Anterior cingulate cortex (tissue), 58 donors: ENCODE measurements at regions not wholly inside any gene's neighbourhood (a gene's known extent, or its start where the extent isn't known, plus 50 kb on each side); places are given as distances from the start of the nearest gene placed in this dataset.

ENCODE experiments used
- DNase-seq, 58 donors: peaks; one replicate each; lab custom pipeline; 2025; lab: John Stamatoyannopoulos, UW

DNA sequence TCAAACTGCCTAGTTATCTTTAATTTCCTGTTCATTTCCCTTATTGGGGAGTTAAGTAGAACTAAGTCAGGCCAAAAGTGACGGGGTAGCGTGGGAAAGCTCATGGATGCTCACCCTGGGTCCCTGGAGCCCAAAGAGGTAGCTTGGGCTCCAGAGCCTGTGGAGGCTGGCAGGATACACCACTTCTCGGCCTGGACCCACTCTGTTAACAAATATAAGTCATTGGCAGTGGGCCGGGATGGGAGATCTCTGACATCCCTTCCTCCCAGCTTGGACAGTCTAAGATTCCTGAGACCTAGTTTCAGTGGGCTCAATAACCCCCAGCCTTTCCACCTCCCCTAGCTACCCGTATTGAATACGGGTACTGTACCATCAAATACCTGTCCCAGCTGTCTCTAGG is 106.1 kb downstream of the EFNB1 start:
- no peak for DNase-seq

DNA sequence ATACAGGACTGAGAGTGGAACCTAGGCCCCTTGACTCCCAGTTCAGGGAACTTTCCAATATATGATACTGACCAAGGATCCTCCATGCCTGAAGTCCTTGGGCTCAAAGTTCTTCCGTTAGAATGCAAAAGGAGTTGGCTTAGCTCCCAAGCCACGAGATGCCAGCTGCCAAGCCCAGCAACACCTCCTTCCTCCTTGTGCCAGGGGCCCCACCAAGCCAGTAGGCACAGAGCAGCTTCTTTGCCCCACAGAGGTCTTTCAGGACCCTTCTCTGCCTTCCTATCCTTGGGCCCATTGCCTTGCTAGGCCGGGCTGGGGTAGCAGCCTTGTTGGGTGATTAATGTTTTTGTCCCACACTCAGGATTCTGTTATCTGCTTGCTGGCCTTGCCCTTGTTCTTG is 105.6 kb downstream of the EFNB1 start:
- DNase-seq: no peak

DNA sequence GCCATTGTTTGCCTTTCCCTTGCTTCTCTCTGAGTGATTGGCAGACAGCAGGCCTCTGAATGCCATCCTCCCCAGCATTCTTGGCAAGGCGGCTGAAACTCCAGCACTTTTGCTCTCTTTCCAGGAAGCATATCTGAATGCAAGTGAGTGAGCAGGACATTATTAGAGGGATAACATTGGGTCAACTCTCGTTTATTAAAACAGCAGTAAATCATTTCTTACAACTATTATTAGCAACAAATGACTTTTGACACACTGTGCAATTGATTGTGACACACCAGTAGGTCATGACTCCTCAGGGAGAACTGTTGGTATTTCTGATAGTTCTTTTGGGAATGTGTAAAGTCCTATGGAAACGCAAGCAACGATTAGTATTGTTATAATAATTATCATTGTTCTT is 103.8 kb downstream of the EFNB1 start:
- DNase-seq: no peak

DNA sequence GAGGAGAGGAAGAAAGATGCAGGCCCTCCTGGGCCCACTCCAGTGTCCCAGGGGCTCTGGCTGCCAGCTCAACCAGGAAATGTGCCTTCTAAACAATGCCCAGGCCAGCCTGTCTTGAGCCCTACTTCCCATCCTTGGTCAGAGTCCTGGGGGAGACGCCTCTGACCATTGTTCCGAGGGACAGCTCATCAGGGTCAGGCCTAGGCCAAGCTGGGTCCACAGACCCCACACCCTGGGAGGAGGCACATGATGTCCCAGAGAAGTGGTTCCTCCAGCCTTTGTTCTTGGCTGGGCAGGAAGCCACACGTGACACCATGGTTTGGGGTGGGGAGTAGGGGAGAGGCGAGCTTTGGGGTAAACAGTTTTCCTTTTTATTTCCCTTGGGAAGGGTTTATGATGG is 102.5 kb downstream of the EFNB1 start:
- no peak for DNase-seq

DNA sequence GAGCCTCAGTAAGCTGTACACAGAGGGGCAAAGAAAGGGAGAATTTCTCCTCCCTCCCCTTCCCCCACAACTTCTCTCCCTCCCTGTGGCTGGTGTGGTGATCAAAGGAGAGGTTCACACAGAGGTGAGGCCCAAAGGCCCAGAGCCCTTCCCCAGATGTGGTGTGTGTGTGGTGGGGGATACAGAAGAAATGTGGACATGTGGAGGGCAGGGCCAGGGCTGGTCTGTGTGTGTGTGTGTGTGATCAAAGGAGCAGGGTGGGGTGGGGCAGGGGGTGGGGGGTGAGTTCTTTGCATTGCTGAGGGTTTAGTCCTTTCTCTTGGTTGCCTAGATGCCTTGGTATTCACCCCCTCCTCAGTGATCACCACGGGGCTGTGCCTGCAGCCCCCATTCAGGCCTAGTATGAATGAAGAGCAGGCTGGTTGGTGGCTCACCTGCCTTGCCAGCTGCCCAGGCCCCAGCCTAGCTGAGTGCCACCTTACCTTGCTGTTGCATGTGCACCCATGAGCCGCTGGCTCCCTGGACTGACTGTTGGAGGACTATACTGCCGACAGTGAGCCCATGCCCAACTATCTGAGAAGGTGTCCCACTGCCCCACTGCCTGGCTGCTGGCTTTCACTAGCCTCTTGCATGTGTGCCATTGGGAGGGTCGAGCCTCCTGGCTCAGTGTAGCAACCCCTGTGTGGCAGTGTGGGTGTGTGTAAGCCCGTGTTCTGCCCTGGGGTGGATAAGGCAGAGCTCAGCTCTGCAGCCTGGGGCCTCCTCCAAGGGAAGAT is 101.9 kb downstream of the EFNB1 start:
- DNase-seq: no peak

DNA sequence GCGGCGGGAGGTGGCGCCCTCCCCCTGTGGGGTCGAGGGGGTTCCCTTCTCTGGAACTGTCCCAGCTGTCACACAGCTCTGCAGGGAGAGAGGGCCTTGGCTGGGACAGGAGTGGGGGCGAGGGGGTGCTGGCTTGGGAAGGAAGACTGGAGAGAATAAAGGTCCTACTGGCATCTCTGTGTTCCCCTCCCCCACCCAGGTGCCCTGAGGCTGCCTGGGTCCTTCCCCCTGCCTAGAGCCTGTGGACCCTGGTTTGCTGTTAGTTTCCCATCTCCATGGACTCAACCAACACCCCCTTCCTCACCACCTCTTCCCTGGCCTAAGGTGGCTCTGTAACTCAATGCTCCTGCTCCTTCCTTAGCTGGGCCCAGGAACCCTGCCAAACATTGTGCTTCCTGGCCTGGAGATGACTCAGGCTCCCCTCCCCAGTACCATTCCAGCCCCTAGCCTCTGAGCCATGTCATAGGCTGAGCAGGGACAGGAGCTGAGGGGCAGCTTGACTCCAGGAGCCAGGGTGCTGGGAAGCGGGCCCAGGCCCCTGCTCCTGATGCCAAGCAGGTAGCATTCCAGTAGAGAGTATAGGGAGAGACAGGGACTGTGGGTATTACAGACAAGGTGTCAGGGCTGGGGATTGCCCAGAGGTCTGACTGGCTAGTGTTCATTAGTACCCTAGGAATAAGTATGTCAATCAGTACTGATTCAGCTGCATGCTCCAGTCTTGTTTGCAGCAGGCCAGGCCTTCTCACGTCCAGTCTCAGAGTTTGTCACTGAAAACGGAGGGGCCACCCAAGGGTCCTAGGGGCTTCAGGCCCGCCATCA is 100.7 kb downstream of the EFNB1 start:
- no peak for DNase-seq

- DNase-seq: no peak
Measured at GRCh38 chrX:68928401-68928800, 99.6 kb downstream of the EFNB1 start.

- DNase-seq: no peak
Measured at GRCh38 chrX:68927178-68927577, 98.4 kb downstream of the EFNB1 start.

- DNase-seq: no peak
Measured at GRCh38 chrX:68923147-68923546, 94.3 kb downstream of the EFNB1 start.

- DNase-seq: peak in 1 of 58 donors; percentile 0
Measured at GRCh38 chrX:68922013-68922412, 93.2 kb downstream of the EFNB1 start.

DNA sequence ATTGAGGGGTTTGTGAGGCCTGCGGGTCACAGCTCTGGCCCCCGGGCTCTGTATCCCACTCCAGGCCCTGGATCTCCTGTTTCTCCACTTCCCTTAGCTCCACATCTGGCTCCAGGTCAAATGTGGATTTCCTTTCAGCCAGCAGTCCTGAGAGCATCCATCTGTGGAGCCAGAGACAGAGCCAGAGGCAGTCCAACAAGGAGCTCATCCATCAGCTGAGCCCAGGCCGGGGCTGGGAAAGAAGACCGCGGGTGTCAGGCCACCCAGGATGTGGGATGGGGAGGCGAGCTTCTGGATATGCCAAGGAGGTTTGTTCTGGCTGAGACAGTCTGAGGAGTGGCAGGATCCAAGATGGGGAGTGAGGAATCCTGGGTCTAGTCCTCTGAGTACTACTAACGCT is 91.7 kb downstream of the EFNB1 start:
- no peak for DNase-seq

DNA sequence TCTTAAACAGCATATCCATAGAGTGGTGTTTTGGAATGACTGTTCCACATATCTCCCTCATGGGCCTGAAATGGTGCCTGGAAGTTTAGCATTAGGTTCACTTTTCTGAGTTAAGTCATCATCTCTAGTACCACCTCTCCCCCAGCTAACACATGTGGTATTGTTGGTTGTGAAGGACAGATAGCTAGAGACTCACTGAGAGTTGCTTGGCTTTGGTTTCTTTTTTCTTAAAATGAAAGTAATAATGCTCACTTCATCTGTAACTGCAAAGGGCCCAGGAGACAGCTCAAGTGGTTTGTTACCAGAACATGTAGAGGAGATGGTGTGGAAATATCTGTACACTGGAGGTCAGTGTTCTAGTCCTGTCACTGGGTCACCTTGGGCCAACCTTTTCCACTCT is 90.9 kb downstream of the EFNB1 start:
- no peak for DNase-seq

GRCh38 chrX:68918202-68918601 is 89.4 kb downstream of the EFNB1 start:
- no peak for DNase-seq

- no peak for DNase-seq
Measured at GRCh38 chrX:68917799-68918198, 89.0 kb downstream of the EFNB1 start.

GRCh38 chrX:68916891-68917290 is 88.1 kb downstream of the EFNB1 start:
- no peak for DNase-seq

DNA sequence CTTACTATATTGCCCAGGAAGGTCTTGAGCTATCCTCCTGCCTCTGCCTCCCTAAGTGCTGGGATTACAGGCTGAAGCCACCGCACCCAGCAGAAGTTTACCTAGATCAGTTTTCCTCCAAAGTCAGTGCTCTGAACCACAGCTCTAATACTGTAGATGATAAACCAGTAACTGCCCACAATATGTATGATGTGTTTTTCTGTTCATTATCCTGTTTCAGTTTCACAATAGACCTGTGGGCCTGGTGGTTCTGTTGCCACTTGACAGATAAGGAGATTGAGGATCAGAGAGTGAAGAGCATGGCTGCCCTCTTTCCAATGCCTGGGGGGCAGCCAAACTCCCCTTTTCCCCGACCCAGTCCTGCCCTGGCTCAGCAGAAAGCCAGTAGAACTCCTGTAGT is 87.0 kb downstream of the EFNB1 start:
- no peak for DNase-seq

- no peak for DNase-seq
Measured at GRCh38 chrX:68914479-68914946, 85.7 kb downstream of the EFNB1 start.

DNA sequence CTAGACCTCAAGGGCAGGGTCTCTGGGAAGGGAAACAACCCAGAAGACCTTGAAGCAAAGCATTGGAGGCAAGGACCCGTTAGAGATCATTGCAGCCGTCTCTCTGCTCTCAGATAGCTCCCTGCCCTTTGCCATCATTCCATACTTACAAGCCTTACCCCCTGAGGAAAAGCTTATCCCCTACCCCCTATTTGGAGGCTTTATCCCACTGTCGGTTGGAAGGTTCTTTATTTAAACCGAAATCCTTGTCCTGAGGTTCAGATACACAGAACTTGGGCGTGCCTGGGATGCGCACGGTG is 84.4 kb downstream of the EFNB1 start:
- no peak for DNase-seq

DNA sequence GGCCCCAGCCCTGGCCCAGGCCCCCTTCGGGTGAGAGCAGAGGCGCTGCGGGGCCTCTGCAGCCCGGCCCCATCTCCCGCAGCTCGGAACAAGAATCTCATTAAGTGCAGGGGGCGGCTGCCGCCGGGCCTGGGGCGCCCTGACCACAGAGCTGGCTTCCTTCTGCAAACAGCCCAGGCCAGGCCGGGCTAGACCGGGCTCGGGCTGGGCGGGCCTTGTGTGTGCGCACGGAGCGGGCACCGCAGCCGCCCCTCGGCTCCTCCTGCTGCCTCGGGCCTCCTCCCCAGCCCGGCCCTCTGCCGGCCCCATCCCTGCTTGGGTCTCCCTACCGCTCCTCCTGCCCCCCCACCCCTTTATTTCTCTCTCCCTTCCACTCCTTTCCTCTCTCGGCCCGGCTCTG is 83.3 kb downstream of the EFNB1 start:
- DNase-seq: no peak

DNA sequence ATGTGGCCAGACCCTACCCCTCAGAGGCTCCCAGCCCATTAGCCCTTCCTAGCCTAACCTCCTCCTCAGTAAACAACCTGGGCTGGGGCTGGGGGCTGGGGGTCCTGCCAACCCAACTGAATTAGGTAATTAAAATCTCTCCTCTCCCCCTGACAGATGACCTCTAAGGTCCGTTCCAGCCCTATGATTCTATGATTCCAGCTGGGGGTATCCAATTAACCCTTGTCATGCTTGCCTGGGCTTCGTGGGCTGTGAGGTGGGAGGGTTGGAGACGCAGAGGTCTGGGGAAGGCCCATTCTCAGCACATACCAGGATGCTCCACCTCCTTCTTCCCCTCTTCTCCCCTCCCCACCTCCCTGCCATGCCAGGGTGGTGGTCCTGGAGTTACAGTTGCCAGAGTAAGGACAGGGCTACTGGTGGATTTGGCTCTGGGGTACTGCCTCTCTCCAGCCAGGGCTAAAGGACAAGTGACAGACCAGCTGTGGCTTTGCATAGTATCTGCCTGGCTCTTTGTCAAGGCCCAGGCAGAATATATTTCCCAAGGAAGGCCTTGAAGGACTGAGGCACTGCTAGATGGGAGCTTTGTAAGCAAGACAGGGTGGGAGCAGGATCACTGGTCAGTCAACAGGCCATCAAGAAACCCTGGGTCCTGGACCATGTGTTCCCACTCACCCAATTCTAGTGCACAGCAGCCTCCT is 82.1 kb downstream of the EFNB1 start:
- no peak for DNase-seq

GRCh38 chrX:68909945-68910344 is 81.1 kb downstream of the EFNB1 start:
- no peak for DNase-seq

GRCh38 chrX:68908071-68908470 is 79.2 kb downstream of the EFNB1 start:
- no peak for DNase-seq
